ENCODE measurements at regions not wholly inside any gene's neighbourhood (a gene's known extent, or its start where the extent isn't known, plus 50 kb on each side); places are given as distances from the start of the nearest gene placed in this dataset.

GRCh38 chr2:198753101-198753500 lies 704.6 kb downstream of the SATB2 start:
- no peak for DNase-seq
- no peaks in the 10 kb centered on the region for H3K27me3 ChIP-seq
- WGBS, 5 donors, result 58 to 71% (median 65%) methylated on average over 3 of the region's 3 CpGs
- intact Hi-C loops (cut with DNase I; ENCODE audit: low total_unique reads), result no loop called here
- H3K9me3 ChIP-seq, result no peaks in the 10 kb centered on the region
- H3K4me1 ChIP-seq, result no peaks in the 10 kb centered on the region
- no peak overlapping the region for H3K4me3 ChIP-seq
- H3K27ac ChIP-seq, result no peak overlapping the region
- H3K36me3 ChIP-seq, result no peaks in the 10 kb centered on the region
- TF ChIP-seq CTCF (IDR thresholded peaks at IDR 0.05) (no peak), POLR2AphosphoS5 (IDR thresholded peaks at IDR 0.05) (no peak), POLR2A (IDR thresholded peaks at IDR 0.05) (no peak), EP300 (IDR thresholded peaks at IDR 0.05) (no peak)

- TF ChIP-seq POLR2A (IDR thresholded peaks at IDR 0.05) (no peak), CTCF (IDR thresholded peaks at IDR 0.05) (no peak), EP300 (IDR thresholded peaks at IDR 0.05) (no peak), POLR2AphosphoS5 (IDR thresholded peaks at IDR 0.05) (no peak)
- intact Hi-C loops (cut with DNase I; ENCODE audit: low total_unique reads), result no loop called here
- Histone ChIP-seq H3K4me3 (no peak overlapping the region), H3K27me3 (no peaks in the 10 kb centered on the region), H3K27ac (no peak overlapping the region), H3K9me3 (no peaks in the 10 kb centered on the region), H3K4me1 (no peaks in the 10 kb centered on the region), H3K36me3 (no peaks in the 10 kb centered on the region)
- 73 to 88% (median 75%) methylated on average over 2 of the region's 2 CpGs for WGBS, 5 donors
- DNase-seq, result no peak
These were observed 708.4 kb downstream of the SATB2 start for GRCh38 chr2:198749364-198749763.

- no peaks in the 10 kb centered on the region for H3K4me1 ChIP-seq
- WGBS, 5 donors, result 56 to 63% (median 60%) methylated on average over 3 of the region's 3 CpGs
- H3K4me3 ChIP-seq, result no peak overlapping the region
These were observed 725.8 kb downstream of the SATB2 start for GRCh38 chr2:198731842-198732399.

GRCh38 chr2:198720266-198720665 lies 737.5 kb downstream of the SATB2 start:
- no peak overlapping the region for H3K27ac ChIP-seq
- H3K27me3 ChIP-seq, result peaks cover 0 to 32% (median 5%) of the 10 kb centered on the region in 3 donors
- H3K9me3 ChIP-seq, result no peaks in the 10 kb centered on the region
- no peaks in the 10 kb centered on the region for H3K4me1 ChIP-seq
- WGBS, 5 donors, result 63 to 81% (median 74%) methylated on average over 3 of the region's 3 CpGs
- no peak for TF ChIP-seq CTCF (IDR thresholded peaks at IDR 0.05)
- no peak for TF ChIP-seq POLR2A (IDR thresholded peaks at IDR 0.05)
- no peak for TF ChIP-seq EP300 (IDR thresholded peaks at IDR 0.05)
- TF ChIP-seq POLR2AphosphoS5 (IDR thresholded peaks at IDR 0.05), result no peak
- no peaks in the 10 kb centered on the region for H3K36me3 ChIP-seq
- H3K4me3 ChIP-seq, result no peak overlapping the region
- DNase-seq, result no peak
- intact Hi-C loops (cut with DNase I; ENCODE audit: low total_unique reads), result no loop called here

More at GRCh38 chr2:198731842-198732399, 725.8 kb downstream of the SATB2 start:
- Histone ChIP-seq H3K27me3 (peaks cover 0 to 4% (median 0%) of the 10 kb centered on the region in 3 donors), H3K36me3 (no peaks in the 10 kb centered on the region), H3K27ac (no peak overlapping the region), H3K9me3 (no peaks in the 10 kb centered on the region)
- no peak for DNase-seq
- TF ChIP-seq POLR2A (IDR thresholded peaks at IDR 0.05) (no peak), CTCF (IDR thresholded peaks at IDR 0.05) (no peak), EP300 (IDR thresholded peaks at IDR 0.05) (no peak), POLR2AphosphoS5 (IDR thresholded peaks at IDR 0.05) (no peak)
- intact Hi-C loops (cut with DNase I; ENCODE audit: low total_unique reads), result no loop called here

All from stomach (tissue), 8 donors.